HCT116 (cell line): ENCODE measurements at regions not wholly inside any gene's neighbourhood (a gene's known extent, or its start where the extent isn't known, plus 50 kb on each side); places are given as distances from the start of the nearest gene placed in this dataset.

Experiments
- ATAC-seq: fragments of 200-7000 bp; cut with Tn5 transposase; 2 replicates; pipeline ENCODE4 v1.9.1; 2020; ENCODE audit warnings: mild to moderate bottlenecking, moderate library complexity
- BruUV-seq: library from RNA; stranded (reverse); fragments of 400-500 nt; replicated peaks from 2 replicates; lab custom pipeline; 2021; lab: Mats Ljungman, UMichigan
- CTCF ChIA-PET: fragments of 300-600 bp; sonication (Branson Sonifier 250); formaldehyde crosslinking; loops from one replicate; lab custom pipeline; 2021; ENCODE audit warnings: antibody characterized with exemption; lab: Charles Lee
- POLR2A ChIA-PET: fragments of 300-600, 350-600 bp; sonication (Branson Sonifier 250); formaldehyde crosslinking; loops from one replicate; lab custom pipeline; 2021; ENCODE audit warnings: antibody characterized with exemption; lab: Charles Lee
- RAD21 ChIA-PET, 2 experiments: fragments of 300-600 bp; sonication (Branson Sonifier 250); formaldehyde crosslinking; loops; one replicate each; lab custom pipeline; 2023; ENCODE audit warnings: low total read pairs in 2 of 2; ENCODE audit not compliant: uncharacterized antibody in 2 of 2, unreplicated experiment in 2 of 2, low non-redundant PET in 1 of 2; lab: Charles Lee
- DNase-seq: peaks from one replicate; pipeline ENCODE4 v3.0.0-alpha.2; 2010; ENCODE audit warnings: low read depth, low spot score
- H2AFZ ChIP-seq: fragments of 200-600 bp; shearing (Covaris generic), sonication (generic); 2 replicates; pipeline ENCODE4 v1.6.1; 2017; ENCODE audit warnings: low read depth, mixed run types, mixed read lengths, antibody characterized with exemption, low read length; ENCODE audit not compliant: poor library complexity, severe bottlenecking
- H3K27ac ChIP-seq: 2 replicates; pipeline ENCODE4 v1.5.1; 2012; ENCODE audit warnings: low read depth, low read length
- H3K27me3 ChIP-seq: fragments of 200-600 bp; sonication (generic); 2 replicates; pipeline ENCODE4 v1.6.1; 2016; ENCODE audit warnings: mixed run types, low read length, mixed read lengths; ENCODE audit not compliant: insufficient read depth
- H3K36me3 ChIP-seq, 2 experiments: fragments of 200-500 bp in 1 of 2; fragments of 200-600 bp in 1 of 2; sonication (Bioruptor generic) in 1 of 2; sonication (generic) in 1 of 2; 2 replicates each; pipeline versions ENCODE4 v1.5.1 to v1.6.1; 2014 to 2016; ENCODE audit warnings: low read length in 2 of 2, inconsistent platforms in 1 of 2, mixed read lengths in 1 of 2, mixed run types in 1 of 2; ENCODE audit not compliant: insufficient read depth in 2 of 2, control insufficient read depth in 1 of 2
- H3K4me1 ChIP-seq, 2 experiments: fragments of 200-600 bp in 1 of 2; sonication (generic) in 1 of 2; 2 replicates each; pipeline versions ENCODE4 v1.5.1 to v1.6.1; 2012 to 2017; ENCODE audit warnings: low read length in 2 of 2, inconsistent platforms in 1 of 2, mild to moderate bottlenecking in 1 of 2, mixed read lengths in 1 of 2, mixed run types in 1 of 2, moderate library complexity in 1 of 2; ENCODE audit not compliant: insufficient read depth in 2 of 2, control insufficient read depth in 1 of 2
- H3K4me2 ChIP-seq: fragments of 200-600 bp; sonication (generic); 2 replicates; pipeline ENCODE4 v1.6.1; 2017; ENCODE audit warnings: mixed run types, low read length, mixed read lengths
- H3K4me3 ChIP-seq, 2 experiments: fragments of 200-600 bp in 1 of 2; sonication (generic) in 1 of 2; replicated peaks in 1 of 2; 2 replicates each; pipeline ENCODE4 v1.5.1; 2011 to 2016; ENCODE audit warnings: low read length in 2 of 2, control low read depth in 1 of 2, low read depth in 1 of 2, mild to moderate bottlenecking in 1 of 2, mixed read lengths in 1 of 2, mixed run types in 1 of 2
- H3K79me2 ChIP-seq: fragments of 200-600 bp; sonication (generic); 2 replicates; pipeline ENCODE4 v1.6.1; 2017; ENCODE audit warnings: mild to moderate bottlenecking, mixed run types, low read length, moderate library complexity, mixed read lengths; ENCODE audit not compliant: insufficient read depth
- H3K9ac ChIP-seq: fragments of 200-600 bp; sonication (generic); 2 replicates; pipeline ENCODE4 v1.6.1; 2016; ENCODE audit warnings: low read length, mixed read lengths
- H3K9me2 ChIP-seq: fragments of 200-600 bp; sonication (generic), shearing (Covaris generic); 2 replicates; pipeline ENCODE4 v1.6.1; 2017; ENCODE audit warnings: mixed run types, mild to moderate bottlenecking, moderate library complexity; ENCODE audit not compliant: insufficient read depth
- H3K9me3 ChIP-seq, 2 experiments: fragments of 200-500 bp in 1 of 2; fragments of 200-600 bp in 1 of 2; sonication (Bioruptor generic) in 1 of 2; sonication (generic) in 1 of 2; 2 replicates each; pipeline ENCODE4 v1.6.1; 2014 to 2017; ENCODE audit warnings: low read length in 2 of 2, mixed read lengths in 2 of 2, inconsistent platforms in 1 of 2, low read depth in 1 of 2, mild to moderate bottlenecking in 1 of 2, mixed run types in 1 of 2, moderate library complexity in 1 of 2; ENCODE audit not compliant: control insufficient read depth in 1 of 2, insufficient read depth in 1 of 2
- H4K20me1 ChIP-seq: fragments of 200-600 bp; sonication (generic), shearing (Covaris generic); 2 replicates; pipeline ENCODE4 v1.6.1; 2017; ENCODE audit warnings: mixed run types, mild to moderate bottlenecking, moderate library complexity; ENCODE audit not compliant: insufficient read depth
- CBX3 ChIP-seq: IDR thresholded peaks from 2 replicates; pipeline ENCODE4 v1.6.1; 2012; ENCODE audit warnings: low read depth
- CEBPB ChIP-seq: IDR thresholded peaks from 2 replicates; pipeline ENCODE4 v1.6.1; 2012; ENCODE audit warnings: low read depth
- EGR1 ChIP-seq: IDR thresholded peaks from 2 replicates; pipeline ENCODE4 v1.6.1; 2012; ENCODE audit warnings: low read depth
- ELF1 ChIP-seq: IDR thresholded peaks from 2 replicates; pipeline ENCODE4 v1.6.1; 2012; ENCODE audit warnings: low read depth, borderline replicate concordance
- EZH2 ChIP-seq: fragments of 200-600 bp; sonication (generic); IDR thresholded peaks from 2 replicates; pipeline ENCODE4 v1.6.1; 2017; ENCODE audit warnings: antibody characterized with exemption, mixed run types
- EZH2phosphoT487 ChIP-seq: fragments of 200-600 bp; IDR thresholded peaks from 2 replicates; pipeline ENCODE4 v1.6.1; 2018; ENCODE audit warnings: antibody characterized with exemption, borderline replicate concordance
- FOSL1 ChIP-seq: IDR thresholded peaks from 2 replicates; pipeline ENCODE4 v1.6.1; 2012; ENCODE audit warnings: low read depth
- RAD21 ChIP-seq: IDR thresholded peaks from 2 replicates; pipeline ENCODE4 v1.6.1; 2012; ENCODE audit warnings: low read depth, mild to moderate bottlenecking
- SIN3A ChIP-seq: IDR thresholded peaks from 2 replicates; pipeline ENCODE4 v1.6.1; 2012; ENCODE audit warnings: low read depth
- SRF ChIP-seq: IDR thresholded peaks from 2 replicates; pipeline ENCODE4 v1.6.1; 2012; ENCODE audit warnings: low read depth
- ZFX ChIP-seq: fragments of 450-650 bp; IDR thresholded peaks from 2 replicates; pipeline ENCODE4 v1.6.1; 2017
- ZNF274 ChIP-seq: fragments of 200-500 bp; sonication (Bioruptor generic); IDR thresholded peaks from 2 replicates; pipeline ENCODE4 v1.6.1; 2014; ENCODE audit warnings: mild to moderate bottlenecking, low read depth, low read length, inconsistent platforms
- intact Hi-C: fragments of 100-400 bp; cut with micrococcal nuclease; formaldehyde crosslinking; loops from 2 replicates; pipeline ENCODE4 v1.10.0; 2022
- TF ChIP-seq, protein P1 (sequence below), 3 experiments: fragments of 200-600 bp in 1 of 3; sonication (generic) in 1 of 3; IDR thresholded peaks in 2 of 3; conservative IDR thresholded peaks in 1 of 3; 2 replicates each; pipeline ENCODE4 v1.5.1; 2012 to 2017; ENCODE audit warnings: low read depth in 2 of 3, low read length in 2 of 3, antibody characterized with exemption in 1 of 3, borderline replicate concordance in 1 of 3, control low read depth in 1 of 3, mild to moderate bottlenecking in 1 of 3, mixed read lengths in 1 of 3, mixed run types in 1 of 3, moderate library complexity in 1 of 3; ENCODE audit not compliant: insufficient read depth in 1 of 3
- TF ChIP-seq, protein P2 (sequence below): IDR thresholded peaks from 2 replicates; pipeline ENCODE4 v1.6.1; 2011; ENCODE audit warnings: mild to moderate bottlenecking, low read length, moderate library complexity; ENCODE audit not compliant: insufficient replicate concordance; ENCODE audit errors: extremely low read depth
- TF ChIP-seq, protein P3 (sequence below): IDR thresholded peaks from 2 replicates; pipeline ENCODE4 v1.6.1; 2012; ENCODE audit warnings: low read depth
- TF ChIP-seq, protein P4 (sequence below): IDR thresholded peaks from 2 replicates; pipeline ENCODE4 v1.6.1; 2012

DNA sequence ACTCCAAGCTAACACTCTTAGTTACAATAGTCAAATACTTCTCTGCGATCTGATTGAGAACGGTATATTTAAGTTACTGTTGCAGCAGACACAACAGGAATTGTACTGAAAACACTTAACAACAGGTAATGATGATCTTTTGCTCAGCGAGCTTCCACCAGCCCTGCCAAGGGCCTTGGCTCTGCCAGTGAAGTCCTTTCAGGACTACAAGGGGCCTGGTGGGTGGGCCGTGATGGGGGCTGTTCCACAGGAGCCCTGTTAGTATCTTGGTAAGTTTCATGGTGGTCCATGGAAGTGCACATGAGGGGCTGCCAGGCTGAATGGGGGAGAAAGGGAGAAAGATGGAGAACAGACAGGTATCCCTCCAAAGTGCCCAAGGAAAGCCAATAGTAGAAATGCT is 178.6 kb upstream of the DOK6 start:
- ChIA-PET RAD21 (no interaction called here), CTCF (no interaction called here), POLR2A (no interaction called here)
- Histone ChIP-seq H3K9ac (no peak overlapping the region), H3K27me3 (no peaks in the 10 kb centered on the region), H3K4me2 (no peak overlapping the region), H4K20me1 (no peaks in the 10 kb centered on the region), H3K27ac (no peak overlapping the region), H3K9me2 (no peaks in the 10 kb centered on the region), H2AFZ (no peak overlapping the region), H3K4me1 (no peaks in the 10 kb centered on the region), H3K79me2 (no peaks in the 10 kb centered on the region), H3K9me3 (no peaks in the 10 kb centered on the region), H3K36me3 (no peaks in the 10 kb centered on the region), H3K4me3 (no peak overlapping the region)
- TF ChIP-seq ZNF274 (no peak), EGR1 (no peak), CEBPB (no peak), CBX3 (no peak), FOSL1 (no peak), ELF1 (no peak), RAD21 (no peak), EZH2phosphoT487 (no peak), ZFX (no peak), SIN3A (no peak), EZH2 (no peak), SRF (no peak)
- TF ChIP-seq, protein P1, sequence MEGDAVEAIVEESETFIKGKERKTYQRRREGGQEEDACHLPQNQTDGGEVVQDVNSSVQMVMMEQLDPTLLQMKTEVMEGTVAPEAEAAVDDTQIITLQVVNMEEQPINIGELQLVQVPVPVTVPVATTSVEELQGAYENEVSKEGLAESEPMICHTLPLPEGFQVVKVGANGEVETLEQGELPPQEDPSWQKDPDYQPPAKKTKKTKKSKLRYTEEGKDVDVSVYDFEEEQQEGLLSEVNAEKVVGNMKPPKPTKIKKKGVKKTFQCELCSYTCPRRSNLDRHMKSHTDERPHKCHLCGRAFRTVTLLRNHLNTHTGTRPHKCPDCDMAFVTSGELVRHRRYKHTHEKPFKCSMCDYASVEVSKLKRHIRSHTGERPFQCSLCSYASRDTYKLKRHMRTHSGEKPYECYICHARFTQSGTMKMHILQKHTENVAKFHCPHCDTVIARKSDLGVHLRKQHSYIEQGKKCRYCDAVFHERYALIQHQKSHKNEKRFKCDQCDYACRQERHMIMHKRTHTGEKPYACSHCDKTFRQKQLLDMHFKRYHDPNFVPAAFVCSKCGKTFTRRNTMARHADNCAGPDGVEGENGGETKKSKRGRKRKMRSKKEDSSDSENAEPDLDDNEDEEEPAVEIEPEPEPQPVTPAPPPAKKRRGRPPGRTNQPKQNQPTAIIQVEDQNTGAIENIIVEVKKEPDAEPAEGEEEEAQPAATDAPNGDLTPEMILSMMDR (IDR thresholded peaks at IDR 0.05 in 2 of 3, conservative IDR thresholded peaks at IDR 0.05 in 1 of 3; ENCODE audit: borderline replicate concordance in 1 of 3, insufficient read depth in 1 of 3, low read depth in 2 of 3, low read length in 2 of 3) = no peak
- TF ChIP-seq, protein P2, sequence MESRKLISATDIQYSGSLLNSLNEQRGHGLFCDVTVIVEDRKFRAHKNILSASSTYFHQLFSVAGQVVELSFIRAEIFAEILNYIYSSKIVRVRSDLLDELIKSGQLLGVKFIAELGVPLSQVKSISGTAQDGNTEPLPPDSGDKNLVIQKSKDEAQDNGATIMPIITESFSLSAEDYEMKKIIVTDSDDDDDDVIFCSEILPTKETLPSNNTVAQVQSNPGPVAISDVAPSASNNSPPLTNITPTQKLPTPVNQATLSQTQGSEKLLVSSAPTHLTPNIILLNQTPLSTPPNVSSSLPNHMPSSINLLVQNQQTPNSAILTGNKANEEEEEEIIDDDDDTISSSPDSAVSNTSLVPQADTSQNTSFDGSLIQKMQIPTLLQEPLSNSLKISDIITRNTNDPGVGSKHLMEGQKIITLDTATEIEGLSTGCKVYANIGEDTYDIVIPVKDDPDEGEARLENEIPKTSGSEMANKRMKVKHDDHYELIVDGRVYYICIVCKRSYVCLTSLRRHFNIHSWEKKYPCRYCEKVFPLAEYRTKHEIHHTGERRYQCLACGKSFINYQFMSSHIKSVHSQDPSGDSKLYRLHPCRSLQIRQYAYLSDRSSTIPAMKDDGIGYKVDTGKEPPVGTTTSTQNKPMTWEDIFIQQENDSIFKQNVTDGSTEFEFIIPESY = no peak
- TF ChIP-seq, protein P3, sequence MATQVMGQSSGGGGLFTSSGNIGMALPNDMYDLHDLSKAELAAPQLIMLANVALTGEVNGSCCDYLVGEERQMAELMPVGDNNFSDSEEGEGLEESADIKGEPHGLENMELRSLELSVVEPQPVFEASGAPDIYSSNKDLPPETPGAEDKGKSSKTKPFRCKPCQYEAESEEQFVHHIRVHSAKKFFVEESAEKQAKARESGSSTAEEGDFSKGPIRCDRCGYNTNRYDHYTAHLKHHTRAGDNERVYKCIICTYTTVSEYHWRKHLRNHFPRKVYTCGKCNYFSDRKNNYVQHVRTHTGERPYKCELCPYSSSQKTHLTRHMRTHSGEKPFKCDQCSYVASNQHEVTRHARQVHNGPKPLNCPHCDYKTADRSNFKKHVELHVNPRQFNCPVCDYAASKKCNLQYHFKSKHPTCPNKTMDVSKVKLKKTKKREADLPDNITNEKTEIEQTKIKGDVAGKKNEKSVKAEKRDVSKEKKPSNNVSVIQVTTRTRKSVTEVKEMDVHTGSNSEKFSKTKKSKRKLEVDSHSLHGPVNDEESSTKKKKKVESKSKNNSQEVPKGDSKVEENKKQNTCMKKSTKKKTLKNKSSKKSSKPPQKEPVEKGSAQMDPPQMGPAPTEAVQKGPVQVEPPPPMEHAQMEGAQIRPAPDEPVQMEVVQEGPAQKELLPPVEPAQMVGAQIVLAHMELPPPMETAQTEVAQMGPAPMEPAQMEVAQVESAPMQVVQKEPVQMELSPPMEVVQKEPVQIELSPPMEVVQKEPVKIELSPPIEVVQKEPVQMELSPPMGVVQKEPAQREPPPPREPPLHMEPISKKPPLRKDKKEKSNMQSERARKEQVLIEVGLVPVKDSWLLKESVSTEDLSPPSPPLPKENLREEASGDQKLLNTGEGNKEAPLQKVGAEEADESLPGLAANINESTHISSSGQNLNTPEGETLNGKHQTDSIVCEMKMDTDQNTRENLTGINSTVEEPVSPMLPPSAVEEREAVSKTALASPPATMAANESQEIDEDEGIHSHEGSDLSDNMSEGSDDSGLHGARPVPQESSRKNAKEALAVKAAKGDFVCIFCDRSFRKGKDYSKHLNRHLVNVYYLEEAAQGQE = no peak
- TF ChIP-seq, protein P4, sequence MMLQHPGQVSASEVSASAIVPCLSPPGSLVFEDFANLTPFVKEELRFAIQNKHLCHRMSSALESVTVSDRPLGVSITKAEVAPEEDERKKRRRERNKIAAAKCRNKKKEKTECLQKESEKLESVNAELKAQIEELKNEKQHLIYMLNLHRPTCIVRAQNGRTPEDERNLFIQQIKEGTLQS = no peak
- no peak for DNase-seq
- no TSS peak for BruUV-seq
- intact Hi-C loops = no loop called here
- ATAC-seq = no peak
